ENCODE measurements at regions not wholly inside any gene's neighbourhood (a gene's known extent, or its start where the extent isn't known, plus 50 kb on each side); places are given as distances from the start of the nearest gene placed in this dataset.
A peak's percentile ranks its signal among the peaks of the same experiment; 100 is the strongest.

DNA sequence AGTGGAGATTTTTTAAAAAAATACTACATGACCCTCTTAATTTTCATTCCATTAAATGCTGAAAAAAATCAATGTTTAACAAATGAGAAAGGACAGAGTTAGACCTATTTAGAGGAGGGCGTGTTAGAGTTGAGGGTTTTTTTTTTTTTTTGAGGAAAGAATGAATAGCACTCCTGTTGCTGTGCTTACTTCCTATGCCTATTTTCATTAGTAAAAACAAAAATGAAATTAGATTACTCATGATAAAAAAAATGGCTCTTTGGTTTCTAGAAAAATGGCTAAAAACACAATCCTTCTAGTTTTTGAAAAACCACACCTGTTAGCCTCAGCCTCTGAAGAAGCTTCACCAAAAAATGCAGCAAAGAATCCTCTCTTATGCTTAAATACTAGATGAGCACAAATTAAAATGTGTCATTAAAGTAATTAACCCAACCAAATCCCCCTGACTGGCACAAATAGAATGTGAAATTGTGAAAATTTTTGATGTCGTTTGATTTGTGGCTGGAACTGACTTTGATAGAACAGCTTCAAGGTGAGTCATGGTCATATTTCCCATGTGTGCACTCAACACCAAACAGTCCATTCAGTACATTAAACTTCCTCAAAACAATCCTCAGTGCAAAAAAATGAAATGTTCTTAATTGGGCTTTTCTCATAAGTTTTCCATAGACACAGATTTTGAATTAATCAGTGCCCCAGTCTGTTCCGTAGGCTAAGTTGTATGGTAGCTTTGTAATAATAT lies 98.0 kb downstream of the MACIR start:
- DNase-seq (ENCODE audit: low read depth in 2 of 3, low spot score in 2 of 3) = no peak

- no peak for DNase-seq (ENCODE audit: low read depth in 2 of 3, low spot score in 2 of 3)
Measured at GRCh38 chr5:103355579-103355978, 97.0 kb downstream of the MACIR start.

DNA sequence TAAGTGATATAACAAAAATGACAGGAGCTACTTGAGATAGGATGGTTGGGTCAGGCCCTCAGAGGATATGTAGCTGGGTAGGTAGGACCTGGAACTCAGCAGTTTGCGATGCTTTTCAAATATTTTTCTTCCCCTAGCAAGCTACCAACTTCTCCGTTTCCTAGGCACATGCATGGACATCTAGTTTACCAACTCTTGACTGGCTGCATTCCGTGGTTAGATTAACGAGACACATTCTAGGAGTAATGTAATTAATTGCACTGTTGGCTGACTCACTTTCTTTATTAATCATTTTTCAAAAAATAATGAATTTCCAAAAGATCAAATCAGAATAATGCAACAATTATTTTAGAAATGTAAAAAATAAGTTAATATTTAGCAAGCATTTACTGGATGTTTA lies 95.9 kb downstream of the MACIR start:
- no peak for DNase-seq (ENCODE audit: low read depth in 2 of 3, low spot score in 2 of 3)

GRCh38 chr5:103353581-103353980 lies 95.0 kb downstream of the MACIR start:
- DNase-seq (ENCODE audit: low read depth in 2 of 3, low spot score in 2 of 3) = peak in 1 of 3 donors; percentile 11

DNA sequence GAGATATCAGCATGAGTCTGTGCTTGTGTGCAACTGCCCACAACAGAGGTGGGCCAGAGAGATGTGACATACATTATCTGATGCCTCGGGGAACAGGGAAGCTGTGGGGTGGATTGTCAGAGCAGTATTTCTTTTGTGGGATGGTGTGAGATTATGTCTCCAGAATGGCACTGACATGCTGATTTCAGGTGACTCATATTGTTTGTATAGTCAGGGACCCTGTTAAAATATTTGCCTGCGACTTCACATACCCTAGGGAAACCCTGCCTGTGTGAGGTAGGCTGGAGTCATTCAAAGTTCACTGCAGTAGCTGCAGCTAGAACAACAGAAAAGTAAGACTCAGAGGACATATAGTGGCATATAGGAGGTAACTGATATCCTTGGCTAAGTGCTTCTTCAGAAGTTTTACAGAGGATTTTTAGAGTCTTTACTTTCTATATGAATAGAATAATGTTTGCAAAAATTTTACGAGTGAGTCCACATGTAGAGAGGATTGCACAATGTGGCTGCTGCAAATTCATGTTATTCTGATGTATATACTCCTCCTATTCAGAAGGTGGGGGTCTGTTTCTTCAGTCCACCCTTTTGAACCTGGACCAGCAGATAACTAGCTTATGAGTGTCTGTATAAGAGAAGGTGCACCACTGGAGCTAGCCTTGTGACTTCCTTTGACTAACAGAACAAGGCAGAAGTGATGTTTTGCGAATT lies 89.3 kb downstream of the MACIR start:
- DNase-seq (ENCODE audit: low read depth in 2 of 3, low spot score in 2 of 3) = no peak

DNA sequence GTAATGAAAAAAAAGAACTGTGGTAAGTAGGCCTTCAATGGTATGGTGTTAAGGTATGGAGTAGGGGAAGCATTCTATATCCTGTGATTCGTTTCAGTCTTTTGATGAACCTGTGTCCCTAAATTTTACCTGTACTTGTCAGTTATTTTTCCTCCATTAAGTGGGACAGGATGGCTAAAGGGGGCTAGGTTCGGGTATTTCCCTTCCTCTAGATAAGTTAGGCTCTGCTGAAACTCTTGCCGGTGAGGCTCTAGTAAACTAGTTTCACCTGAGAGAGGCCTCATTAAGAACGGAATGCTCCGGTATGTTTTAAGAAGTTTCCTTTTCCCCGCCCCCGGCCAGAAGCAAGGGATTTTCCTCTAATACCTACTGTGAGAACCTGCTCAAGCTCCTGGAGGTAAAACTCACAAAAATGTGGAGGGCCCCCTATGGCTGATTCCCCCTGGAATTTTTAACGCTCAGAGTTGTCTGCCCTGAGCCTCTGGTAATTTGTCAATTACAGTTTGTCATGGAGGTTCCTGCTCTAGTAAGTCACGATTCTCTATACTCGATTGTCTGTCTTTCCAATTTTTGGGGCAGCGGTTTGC lies 87.7 kb downstream of the MACIR start:
- no peak for DNase-seq (ENCODE audit: low read depth in 2 of 3, low spot score in 2 of 3)

DNA sequence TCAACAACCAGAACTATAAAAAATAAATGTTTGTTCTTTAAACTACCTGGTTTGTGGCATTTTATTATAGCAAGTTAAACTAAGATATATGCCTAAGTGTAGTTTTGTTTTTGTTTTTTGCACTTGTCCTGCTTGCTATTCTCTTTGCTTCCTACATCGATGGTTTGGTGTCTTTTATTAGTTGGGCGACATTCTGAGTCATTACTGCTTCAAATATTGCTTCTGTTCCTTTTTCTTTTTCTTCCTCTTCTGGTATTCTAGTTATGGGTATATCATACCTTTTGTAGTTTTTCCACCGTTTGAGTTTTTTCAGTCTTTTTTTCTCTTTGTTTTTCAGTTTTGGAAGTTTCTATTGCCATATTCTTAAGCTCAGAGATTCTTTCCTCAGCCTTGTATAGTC lies 86.9 kb downstream of the MACIR start:
- DNase-seq (ENCODE audit: low read depth in 2 of 3, low spot score in 2 of 3) = no peak

DNA sequence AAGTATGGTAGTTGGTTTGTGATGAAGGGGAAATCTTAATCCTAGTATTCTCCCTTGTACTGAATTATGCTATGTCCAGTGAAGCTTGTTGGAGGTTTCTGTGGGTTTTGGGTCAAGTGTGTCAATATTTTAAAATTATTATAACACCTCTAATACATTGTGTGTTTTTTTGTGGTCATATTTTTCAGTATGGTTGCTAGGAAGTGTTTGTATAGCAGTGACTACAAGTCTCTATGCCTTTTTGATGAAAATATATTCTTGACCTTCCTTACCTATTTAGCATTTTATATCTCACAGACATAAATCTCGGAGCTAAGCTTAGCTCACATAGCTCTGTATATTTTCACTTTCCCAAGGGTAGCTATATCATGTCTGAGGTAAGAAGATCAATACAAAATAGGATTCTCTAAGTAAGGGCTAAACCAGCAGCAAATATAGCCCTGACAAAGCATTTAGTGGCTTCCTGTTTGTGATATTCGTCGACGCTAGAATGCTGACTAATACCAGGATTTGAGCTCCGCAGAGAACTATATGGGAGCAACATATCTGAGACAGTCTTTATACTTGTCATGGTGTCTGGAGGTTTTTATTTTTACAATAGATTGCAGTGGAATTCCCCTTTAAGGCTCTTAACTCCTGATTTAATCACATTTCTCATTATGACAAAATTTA lies 82.3 kb downstream of the MACIR start:
- DNase-seq (ENCODE audit: low read depth in 2 of 3, low spot score in 2 of 3) = peak in 2 of 3 donors; percentile 20 to 35

GRCh38 chr5:103340132-103340531 lies 81.6 kb downstream of the MACIR start:
- no peak for DNase-seq (ENCODE audit: low read depth in 2 of 3, low spot score in 2 of 3)

DNA sequence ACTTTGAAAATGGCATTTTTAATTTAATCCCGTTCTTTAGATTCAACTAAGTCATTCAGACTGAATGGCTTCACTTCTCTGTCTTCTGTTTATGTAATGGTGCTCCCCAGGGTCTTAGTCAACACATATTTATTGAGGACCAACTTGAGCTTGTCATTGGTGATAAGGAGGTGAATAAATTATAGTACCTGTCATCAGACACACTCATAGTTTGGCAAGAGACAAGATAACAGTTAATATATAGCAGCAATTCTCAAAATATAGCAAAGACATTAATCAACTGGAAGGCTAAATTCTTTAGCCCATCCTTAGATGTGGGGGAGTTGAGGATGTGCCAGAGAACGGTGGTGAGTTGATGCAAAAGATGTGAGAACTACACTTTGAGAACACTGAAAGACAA lies 78.4 kb downstream of the MACIR start:
- no peak for DNase-seq (ENCODE audit: low read depth in 2 of 3, low spot score in 2 of 3)

GRCh38 chr5:103333376-103333775 lies 74.8 kb downstream of the MACIR start:
- no peak for DNase-seq (ENCODE audit: low read depth in 2 of 3, low spot score in 2 of 3)

DNA sequence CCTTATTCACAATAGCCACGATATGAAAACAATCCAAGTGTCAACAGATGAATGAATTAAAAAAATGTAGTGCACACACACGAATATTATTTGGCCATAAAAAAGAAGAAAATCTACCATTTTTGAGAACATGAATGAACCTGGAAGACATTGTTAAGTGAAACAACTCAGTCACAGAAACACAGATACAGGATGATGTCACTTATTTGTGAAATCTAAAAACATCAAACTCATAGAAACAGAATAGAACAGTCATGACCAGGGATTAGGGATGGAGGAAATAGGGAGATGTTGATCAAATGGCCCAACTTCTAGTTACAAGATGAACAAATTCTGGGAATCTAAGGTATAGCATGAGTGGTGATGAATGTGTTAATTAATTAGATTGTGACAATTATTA lies 72.3 kb downstream of the MACIR start:
- no peak for DNase-seq (ENCODE audit: low read depth in 2 of 3, low spot score in 2 of 3)

All from hematopoietic multipotent progenitor cell (in vitro differentiated cells).